Activated T-cell treated with anti-CD3 and anti-CD28 coated beads, Interleukin-2, amount 50 U/mL, for 24 hours (primary cell): ENCODE measurements at regions not wholly inside any gene's neighbourhood (a gene's known extent, or its start where the extent isn't known, plus 50 kb on each side); places are given as distances from the start of the nearest gene placed in this dataset.

Experiments used
- DNase-seq: peaks from one replicate; pipeline ENCODE4 v3.0.0-alpha.2; 2020
- H3K27ac Mint-ChIP-seq: 2 replicates; pipeline ENCODE4 v1.8.0; 2020; ENCODE audit warnings: mild to moderate bottlenecking, mixed read lengths
- H3K27me3 Mint-ChIP-seq: 2 replicates; pipeline ENCODE4 v1.8.0; 2020; ENCODE audit warnings: mixed read lengths
- H3K36me3 Mint-ChIP-seq: 2 replicates; pipeline ENCODE4 v1.8.0; 2020; ENCODE audit warnings: low read depth, mixed read lengths
- H3K4me1 Mint-ChIP-seq: 2 replicates; pipeline ENCODE4 v1.8.0; 2020; ENCODE audit warnings: low read depth, mixed read lengths
- H3K4me3 Mint-ChIP-seq: 2 replicates; pipeline ENCODE4 v1.8.0; 2020; ENCODE audit warnings: mild to moderate bottlenecking, moderate library complexity, mixed read lengths
- H3K9me3 Mint-ChIP-seq: 2 replicates; pipeline ENCODE4 v1.8.0; 2020; ENCODE audit warnings: mixed read lengths

DNA sequence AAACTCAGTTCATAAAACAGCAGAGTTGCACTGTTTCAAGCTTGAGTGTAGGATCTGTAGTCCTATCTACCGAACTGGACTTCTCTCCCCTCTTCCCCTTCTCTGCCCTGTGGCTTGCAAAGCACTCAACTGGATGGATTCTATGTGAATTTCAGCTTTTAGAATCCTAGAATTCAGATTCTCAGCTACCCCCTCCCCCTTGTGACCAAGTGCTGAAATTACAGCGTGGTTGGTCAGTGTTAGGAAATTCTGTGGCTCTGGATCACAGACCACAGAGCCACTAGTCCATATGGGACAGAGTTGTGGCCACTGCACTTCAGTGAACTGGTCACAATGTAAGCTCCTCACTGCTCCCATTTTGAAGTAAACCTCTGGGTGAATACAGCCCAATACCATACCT, 64.6 kb upstream of the TRPC5 start:
- Mint-ChIP-seq H3K27me3 (peaks cover 14% of the 10 kb centered on the region), H3K4me1 (no peaks in the 10 kb centered on the region), H3K36me3 (no peaks in the 10 kb centered on the region), H3K9me3 (no peaks in the 10 kb centered on the region), H3K4me3 (no peak overlapping the region), H3K27ac (no peak overlapping the region)
- no peak for DNase-seq

DNA sequence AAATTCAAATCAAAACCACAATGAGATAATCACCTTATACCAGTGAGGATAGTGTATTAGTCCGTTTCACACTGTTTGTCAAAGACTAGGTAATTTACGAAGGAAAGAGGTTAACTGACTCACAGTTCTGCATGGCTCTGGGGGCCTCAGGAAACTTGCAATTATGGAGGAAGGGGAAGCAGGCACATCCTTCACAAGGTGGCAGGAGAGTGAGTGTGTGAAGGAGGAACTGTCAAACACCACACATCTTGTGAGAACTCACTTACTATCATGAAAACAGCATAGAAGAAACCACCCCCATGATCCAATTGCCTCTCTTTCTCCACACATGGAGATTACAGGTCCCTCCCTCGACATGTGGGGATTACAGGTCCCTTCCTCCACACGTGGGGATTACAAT, 54.7 kb upstream of the TRPC5 start:
- no peaks in the 10 kb centered on the region for H3K9me3 Mint-ChIP-seq
- no peaks in the 10 kb centered on the region for H3K36me3 Mint-ChIP-seq
- no peaks in the 10 kb centered on the region for H3K4me1 Mint-ChIP-seq
- H3K27ac Mint-ChIP-seq = no peak overlapping the region
- no peak for DNase-seq
- H3K27me3 Mint-ChIP-seq = peaks cover 11% of the 10 kb centered on the region
- H3K4me3 Mint-ChIP-seq = no peak overlapping the region
